GM18868 (cell line): ENCODE measurements at regions not wholly inside any gene's neighbourhood (a gene's known extent, or its start where the extent isn't known, plus 50 kb on each side); places are given as distances from the start of the nearest gene placed in this dataset.
"Not testable (repeated sequence)": the region's sequence is repeated elsewhere in the genome, so short reads cannot be mapped to it uniquely, and the experiment has no call there.

ENCODE experiments used
- ATAC-seq: cut with Tn5 transposase; IDR thresholded peaks from one replicate; pipeline ENCODE4 v1.9.1; 2021; ENCODE audit warnings: mild to moderate bottlenecking, moderate library complexity; ENCODE audit not compliant: unreplicated experiment

- ATAC-seq = no peak
These were observed 174.2 kb upstream of the ATP10A start for GRCh38 chr15:26037369-26037768.

- ATAC-seq = no peak
These were observed 170.4 kb upstream of the ATP10A start for GRCh38 chr15:26033493-26033892.

GRCh38 chr15:26032162-26032846 lies 169.2 kb upstream of the ATP10A start:
- ATAC-seq = no peak

GRCh38 chr15:26029586-26029985 lies 166.5 kb upstream of the ATP10A start:
- ATAC-seq = not testable (repeated sequence)

GRCh38 chr15:26029146-26029545 lies 166.0 kb upstream of the ATP10A start:
- no peak for ATAC-seq

GRCh38 chr15:26028086-26028740 lies 165.1 kb upstream of the ATP10A start:
- ATAC-seq = no peak

DNA sequence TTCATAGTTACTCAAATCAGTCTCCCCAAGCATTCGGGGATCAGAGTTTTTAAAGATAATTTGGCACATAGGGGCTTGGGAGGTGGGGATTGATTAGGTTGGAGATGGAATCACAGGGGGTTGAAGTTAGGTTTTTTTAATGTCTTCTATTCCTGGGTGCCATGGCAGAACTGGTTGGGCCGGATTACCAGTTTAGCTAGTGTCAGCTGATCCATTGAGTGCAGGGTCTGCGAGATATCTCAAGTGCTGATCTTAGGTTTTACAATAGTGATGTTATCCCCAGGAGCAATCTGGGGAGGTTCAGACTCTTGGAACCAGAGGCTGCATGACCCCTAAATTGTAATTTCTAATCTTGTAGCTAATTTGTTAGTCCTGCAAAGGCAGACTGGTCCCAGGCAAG lies 163.5 kb upstream of the ATP10A start:
- ATAC-seq = not testable (repeated sequence)

DNA sequence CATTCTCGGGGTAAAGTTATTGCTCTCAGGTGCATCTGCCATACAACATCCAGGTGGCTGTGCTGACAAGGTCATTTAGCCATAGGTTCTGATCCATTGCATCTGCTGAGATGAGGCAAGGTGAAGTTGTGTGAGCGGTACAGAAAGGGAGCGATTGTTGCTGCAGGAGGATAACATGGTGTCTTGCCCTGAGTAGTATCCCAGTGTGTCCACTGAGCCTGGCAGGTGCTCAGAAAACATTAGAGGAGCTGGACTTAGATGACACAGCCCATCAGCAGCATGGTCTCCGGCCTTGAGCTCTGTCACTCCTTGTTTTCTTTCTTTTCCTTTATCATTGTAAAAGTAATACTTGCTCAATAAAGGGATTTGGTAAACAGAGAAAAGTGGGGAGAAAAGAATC lies 161.1 kb upstream of the ATP10A start:
- ATAC-seq = no peak

DNA sequence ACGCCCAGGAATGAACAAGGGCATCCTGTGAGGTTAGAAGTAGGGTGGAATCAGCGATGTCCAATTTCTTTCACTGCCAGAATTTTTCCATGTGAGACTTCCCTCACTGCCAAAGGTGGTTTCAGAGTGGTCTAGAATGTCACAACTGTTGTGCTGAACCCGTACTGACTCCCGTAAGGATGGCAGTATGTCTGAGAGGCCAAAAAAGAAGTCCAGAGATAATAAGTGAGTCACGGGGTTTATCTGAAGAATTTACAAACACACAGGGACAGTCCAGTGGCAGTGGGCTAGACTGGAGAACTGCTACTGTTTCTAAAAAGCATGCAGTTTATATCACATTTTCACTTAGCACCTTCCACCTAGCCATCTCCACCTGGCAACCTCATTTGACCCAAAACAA lies 160.6 kb upstream of the ATP10A start:
- no peak for ATAC-seq

- ATAC-seq = no peak
These were observed 160.1 kb upstream of the ATP10A start for GRCh38 chr15:26023231-26023630.

DNA sequence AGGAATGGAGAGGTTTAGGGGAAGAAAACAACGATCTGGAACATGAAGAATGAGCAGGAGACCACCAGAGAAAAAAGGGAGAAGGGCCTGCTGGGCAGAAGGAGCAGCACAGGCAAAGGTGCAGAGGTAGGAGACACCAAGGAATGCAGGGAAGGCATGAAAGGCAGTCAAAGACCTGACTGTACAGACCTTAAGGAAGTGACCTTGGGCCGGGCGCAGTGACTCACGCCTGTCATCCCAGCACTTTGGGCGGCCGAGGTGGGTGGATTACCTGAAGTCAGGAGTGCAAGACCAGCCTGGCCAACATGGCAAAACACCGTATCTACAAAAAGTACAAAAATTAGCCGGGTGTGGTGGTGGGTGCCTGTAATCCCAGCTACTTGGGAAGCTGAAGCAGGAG lies 157.7 kb upstream of the ATP10A start:
- ATAC-seq = no peak

GRCh38 chr15:26017665-26018064 lies 154.5 kb upstream of the ATP10A start:
- ATAC-seq = no peak

DNA sequence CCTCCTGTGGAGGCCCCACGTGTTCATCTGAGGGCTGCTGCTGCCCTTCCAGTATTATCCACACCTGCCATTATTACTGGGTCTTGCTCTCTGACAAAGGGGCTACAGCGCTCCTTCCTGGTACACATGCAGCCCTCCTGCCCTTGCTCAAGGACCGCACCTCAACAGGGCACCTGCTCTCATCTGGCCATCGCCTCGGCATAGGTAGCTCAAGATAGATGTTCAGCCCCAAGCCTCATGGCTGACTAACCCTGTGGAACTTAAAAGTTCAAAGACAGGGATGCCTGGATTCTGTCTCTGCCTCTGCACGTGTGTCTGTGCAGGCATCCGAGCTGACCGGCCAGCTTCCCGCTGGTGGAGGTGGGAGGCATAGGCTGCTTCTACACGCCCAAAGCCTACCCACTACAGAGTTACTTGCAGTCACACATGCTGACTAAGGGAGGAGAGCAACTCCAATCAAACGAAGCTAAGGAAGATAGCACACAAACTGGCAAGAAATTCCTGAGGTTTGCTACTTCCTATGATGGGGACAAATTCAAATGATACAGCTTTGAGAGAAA lies 152.5 kb upstream of the ATP10A start:
- ATAC-seq = no peak

DNA sequence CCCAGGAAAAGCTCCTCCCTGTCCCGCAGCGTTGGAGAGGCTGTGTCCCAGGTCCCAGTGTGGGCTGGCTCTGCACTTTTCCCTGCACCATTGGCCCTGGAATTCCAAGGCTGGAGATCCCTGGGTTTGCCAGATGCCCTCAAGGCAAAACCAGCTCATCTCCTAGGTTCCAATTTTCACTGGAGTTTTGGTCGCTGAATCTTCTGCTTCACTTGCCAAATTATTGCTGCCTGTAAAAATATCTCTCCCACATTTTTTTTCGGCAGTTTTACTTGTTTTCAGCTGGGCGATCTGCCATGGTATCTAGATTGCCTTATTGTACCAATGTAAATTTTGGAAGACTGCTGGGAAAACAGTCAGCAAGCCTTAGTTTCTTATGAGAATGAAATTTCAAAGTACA lies 150.9 kb upstream of the ATP10A start:
- no peak for ATAC-seq

DNA sequence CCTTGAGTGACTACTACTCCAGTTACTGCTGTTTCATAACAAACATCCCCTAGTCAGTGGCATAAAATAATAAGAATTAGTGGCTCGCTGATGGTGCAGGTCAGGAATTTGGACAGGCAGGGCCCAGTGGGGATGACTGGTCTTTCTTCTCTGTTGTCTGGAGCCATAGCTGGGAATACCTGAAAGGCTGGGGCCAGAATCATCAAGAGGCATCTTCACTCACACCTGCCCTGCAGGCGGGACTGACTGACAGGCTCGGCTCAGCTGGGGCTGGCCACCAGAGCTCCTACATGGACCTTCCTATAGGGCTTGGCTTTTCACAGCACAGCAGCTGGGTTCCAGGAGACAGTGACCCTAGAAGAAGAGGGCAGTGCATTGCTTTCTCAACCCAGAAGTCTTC lies 148.8 kb upstream of the ATP10A start:
- ATAC-seq = no peak

DNA sequence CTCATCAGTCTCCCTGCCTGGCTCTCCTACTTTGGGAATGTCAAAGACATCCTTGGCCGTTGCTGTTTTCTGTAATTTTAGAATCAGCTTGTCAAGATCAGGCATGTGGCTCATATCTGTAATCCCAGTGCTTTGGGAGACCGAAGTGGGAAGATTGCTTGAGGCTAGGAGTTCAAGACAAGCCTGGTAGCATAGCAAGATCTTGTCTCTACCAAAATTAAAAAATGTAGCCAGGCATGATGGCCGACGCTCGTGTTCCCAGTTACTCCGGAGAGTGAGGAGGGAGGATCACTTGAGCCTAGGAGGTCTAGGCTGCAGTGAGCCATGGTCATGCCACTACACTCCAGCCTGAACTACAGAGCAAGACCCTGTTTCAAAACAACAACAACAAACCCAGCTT lies 144.0 kb upstream of the ATP10A start:
- no peak for ATAC-seq

GRCh38 chr15:26001201-26001600 lies 138.1 kb upstream of the ATP10A start:
- no peak for ATAC-seq

DNA sequence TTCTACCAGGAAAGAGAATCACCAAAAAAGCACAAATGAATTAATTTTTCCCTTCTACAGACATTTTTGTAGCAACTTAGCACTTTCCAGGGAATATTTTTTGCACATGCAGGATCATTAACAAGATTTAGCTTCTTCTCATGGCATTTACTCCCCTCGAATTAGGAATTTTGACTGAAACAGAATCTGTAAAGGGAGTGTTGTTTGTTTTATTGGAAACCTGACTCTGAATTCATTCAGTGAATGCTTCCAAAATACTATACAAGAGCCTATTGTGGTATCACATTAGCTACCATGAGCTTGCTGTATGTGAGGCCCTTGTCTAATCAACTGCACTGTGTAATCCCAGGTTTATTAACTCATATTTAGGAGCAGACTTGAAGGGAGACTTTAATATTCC lies 130.4 kb upstream of the ATP10A start:
- no peak for ATAC-seq

- no peak for ATAC-seq
These were observed 127.1 kb upstream of the ATP10A start for GRCh38 chr15:25990220-25990619.

DNA sequence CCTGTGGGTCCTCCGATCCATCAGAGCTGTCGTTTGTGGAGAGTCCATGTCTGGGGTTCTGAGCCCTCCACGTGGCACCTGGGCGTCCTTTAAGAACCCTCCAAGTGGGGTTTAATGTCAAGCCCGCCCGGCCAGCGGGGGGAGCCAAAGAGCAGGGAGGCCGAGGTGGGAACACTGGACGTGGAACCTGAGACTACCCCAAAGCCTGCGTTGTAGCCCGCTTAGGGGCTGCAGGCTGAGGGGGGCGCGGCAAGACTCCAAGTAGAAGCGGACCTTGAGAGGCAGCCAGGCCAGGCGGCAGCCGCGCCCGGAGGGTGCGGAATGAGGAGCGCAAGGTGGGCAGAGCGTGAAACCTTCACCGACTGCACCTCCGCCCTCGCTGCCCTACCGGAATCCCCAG lies 126.2 kb upstream of the ATP10A start:
- no peak for ATAC-seq

- not testable (repeated sequence) for ATAC-seq
These were observed 125.6 kb upstream of the ATP10A start for GRCh38 chr15:25988716-25989115.

DNA sequence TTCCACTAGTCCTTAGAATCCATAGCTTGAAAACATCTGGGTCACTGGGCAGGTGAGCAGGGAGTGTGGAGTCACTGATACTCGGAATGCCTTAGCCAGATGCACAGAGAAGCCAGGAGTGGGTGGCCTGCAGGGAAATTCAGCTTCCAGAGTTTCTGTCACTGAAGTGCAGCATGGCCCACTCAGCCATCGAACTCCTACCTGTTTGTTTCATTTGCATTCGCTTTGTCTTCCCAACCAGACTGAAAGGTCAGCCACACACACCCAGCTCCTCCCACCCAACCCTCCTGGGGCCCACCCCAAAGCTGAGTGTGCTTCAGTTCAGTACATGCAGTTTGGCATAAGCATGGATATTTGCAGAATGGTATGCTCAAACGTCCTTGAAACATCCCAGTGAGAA lies 124.5 kb upstream of the ATP10A start:
- ATAC-seq = no peak

DNA sequence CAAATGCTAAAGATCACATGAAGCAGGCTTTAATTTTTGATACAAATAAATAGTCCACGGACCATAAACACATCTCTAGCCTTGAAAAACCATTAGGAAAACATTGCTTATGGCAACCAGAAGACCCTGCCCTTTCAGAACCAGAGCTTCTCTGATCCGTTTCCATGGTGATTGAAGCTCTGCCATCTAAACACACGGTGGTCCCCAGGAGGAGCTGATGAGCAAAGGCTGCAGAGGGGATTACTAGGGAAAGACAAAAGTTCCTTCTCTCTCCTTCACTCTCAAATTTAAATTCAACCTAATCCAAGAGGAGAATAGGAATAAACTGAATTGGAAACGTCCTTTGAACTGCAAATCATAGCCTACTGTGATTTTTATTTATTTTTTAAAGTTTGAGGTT lies 122.0 kb upstream of the ATP10A start:
- ATAC-seq = no peak
